Mesenchymal stem cell (in vitro differentiated cells and primary cell): ENCODE measurements at regions not wholly inside any gene's neighbourhood (a gene's known extent, or its start where the extent isn't known, plus 50 kb on each side); places are given as distances from the start of the nearest gene placed in this dataset.

ENCODE experiments used
- DNase-seq: peaks from one replicate; pipeline ENCODE4 v3.0.0-alpha.2; 2013
- H2AFZ ChIP-seq: one replicate; pipeline ENCODE4 v1.6.1; 2013; ENCODE audit warnings: low read depth, mild to moderate bottlenecking, control low read depth, inconsistent platforms, low read length, moderate library complexity
- H2AK5ac ChIP-seq: 2 replicates; pipeline ENCODE4 v1.6.1; 2013; ENCODE audit warnings: low read length, moderate library complexity, mild to moderate bottlenecking, inconsistent platforms; ENCODE audit not compliant: severe bottlenecking
- H2BK120ac ChIP-seq: one replicate; pipeline ENCODE4 v1.6.1; 2013; ENCODE audit warnings: low read depth, mild to moderate bottlenecking, inconsistent platforms, low read length, moderate library complexity
- H2BK12ac ChIP-seq, 2 experiments: one replicate each; pipeline ENCODE4 v1.6.1; 2013; ENCODE audit warnings: inconsistent platforms in 2 of 2, low read length in 2 of 2, mild to moderate bottlenecking in 2 of 2, moderate library complexity in 2 of 2, control low read depth in 1 of 2
- H2BK15ac ChIP-seq: one replicate; pipeline ENCODE4 v1.6.1; 2013; ENCODE audit warnings: mild to moderate bottlenecking, low read depth, inconsistent platforms; ENCODE audit not compliant: poor library complexity, severe bottlenecking
- H2BK5ac ChIP-seq: 2 replicates; pipeline ENCODE4 v1.6.1; 2013; ENCODE audit warnings: low read depth, mild to moderate bottlenecking, low read length, control low read depth, inconsistent platforms; ENCODE audit not compliant: poor library complexity, severe bottlenecking
- H3K14ac ChIP-seq, 2 experiments: one replicate each; pipeline ENCODE4 v1.6.1; 2013; ENCODE audit warnings: inconsistent platforms in 2 of 2, low read length in 2 of 2, control low read depth in 1 of 2, mild to moderate bottlenecking in 1 of 2, moderate library complexity in 1 of 2
- H3K18ac ChIP-seq, 2 experiments: one replicate each; pipeline ENCODE4 v1.6.1; 2013; ENCODE audit warnings: inconsistent platforms in 2 of 2, low read length in 2 of 2, control low read depth in 1 of 2, low read depth in 1 of 2, mild to moderate bottlenecking in 1 of 2
- H3K23ac ChIP-seq, 2 experiments: one replicate each; pipeline ENCODE4 v1.6.1; 2013; ENCODE audit warnings: inconsistent platforms in 2 of 2, low read length in 2 of 2, mild to moderate bottlenecking in 2 of 2, moderate library complexity in 2 of 2, control low read depth in 1 of 2
- H3K27ac ChIP-seq: 2 replicates; pipeline ENCODE4 v1.5.1; 2013; ENCODE audit warnings: mild to moderate bottlenecking, moderate library complexity, low read length, control low read depth, inconsistent platforms; ENCODE audit not compliant: poor library complexity, severe bottlenecking
- H3K27me3 ChIP-seq, 2 experiments: 2 replicates each; pipeline versions ENCODE4 v1.6.1 to v1.7.0; 2013; ENCODE audit warnings: low read length in 2 of 2, mild to moderate bottlenecking in 2 of 2, moderate library complexity in 2 of 2, control low read depth in 1 of 2, inconsistent platforms in 1 of 2; ENCODE audit not compliant: control insufficient read depth in 1 of 2, insufficient read depth in 1 of 2
- H3K36me3 ChIP-seq, 2 experiments: 2 replicates each; pipeline versions ENCODE4 v1.6.1 to v1.7.0; 2013; ENCODE audit warnings: low read length in 2 of 2, control low read depth in 1 of 2, inconsistent platforms in 1 of 2, low read depth in 1 of 2, mild to moderate bottlenecking in 1 of 2; ENCODE audit not compliant: insufficient read depth in 2 of 2, control insufficient read depth in 1 of 2
- H3K4ac ChIP-seq, 2 experiments: one replicate each; pipeline ENCODE4 v1.6.1; 2013; ENCODE audit warnings: inconsistent platforms in 2 of 2, low read length in 2 of 2, mild to moderate bottlenecking in 2 of 2, moderate library complexity in 2 of 2, control low read depth in 1 of 2, low read depth in 1 of 2
- H3K4me1 ChIP-seq: 2 replicates; pipeline ENCODE4 v1.6.1; 2013; ENCODE audit warnings: low read depth, low read length, control low read depth; ENCODE audit not compliant: control insufficient read depth, insufficient read depth
- H3K4me2 ChIP-seq: 2 replicates; pipeline ENCODE4 v1.6.1; 2013; ENCODE audit warnings: low read length, mild to moderate bottlenecking, inconsistent platforms; ENCODE audit not compliant: poor library complexity, severe bottlenecking
- H3K4me3 ChIP-seq, 2 experiments: 2 replicates each; pipeline versions ENCODE4 v1.5.1 to v1.7.0; 2013; ENCODE audit warnings: low read length in 2 of 2, mild to moderate bottlenecking in 2 of 2, control low read depth in 1 of 2, low read depth in 1 of 2; ENCODE audit not compliant: insufficient read depth in 1 of 2
- H3K79me1 ChIP-seq: replicated peaks from 2 replicates; pipeline ENCODE4 v1.6.1; 2013; ENCODE audit warnings: mild to moderate bottlenecking, control low read depth, low read length, inconsistent platforms; ENCODE audit not compliant: poor library complexity, severe bottlenecking
- H3K9ac ChIP-seq: 2 replicates; pipeline ENCODE4 v1.7.0; 2013; ENCODE audit warnings: mild to moderate bottlenecking, low read length, moderate library complexity
- H3K9me3 ChIP-seq: 2 replicates; pipeline ENCODE4 v1.7.0; 2013; ENCODE audit warnings: mild to moderate bottlenecking, low read length; ENCODE audit not compliant: control insufficient read depth
- H4K8ac ChIP-seq: one replicate; pipeline ENCODE4 v1.6.1; 2013; ENCODE audit warnings: inconsistent platforms, mild to moderate bottlenecking, low read length, moderate library complexity
- H4K91ac ChIP-seq: one replicate; pipeline ENCODE4 v1.6.1; 2013; ENCODE audit warnings: mild to moderate bottlenecking, low read length, inconsistent platforms
- WGBS: methylation state at CpG from one replicate; pipeline ENCODE4 v1.1.7; 2013; ENCODE audit warnings: mixed read lengths; 5-methylcytosine and 5-hydroxymethylcytosine counted together

DNA sequence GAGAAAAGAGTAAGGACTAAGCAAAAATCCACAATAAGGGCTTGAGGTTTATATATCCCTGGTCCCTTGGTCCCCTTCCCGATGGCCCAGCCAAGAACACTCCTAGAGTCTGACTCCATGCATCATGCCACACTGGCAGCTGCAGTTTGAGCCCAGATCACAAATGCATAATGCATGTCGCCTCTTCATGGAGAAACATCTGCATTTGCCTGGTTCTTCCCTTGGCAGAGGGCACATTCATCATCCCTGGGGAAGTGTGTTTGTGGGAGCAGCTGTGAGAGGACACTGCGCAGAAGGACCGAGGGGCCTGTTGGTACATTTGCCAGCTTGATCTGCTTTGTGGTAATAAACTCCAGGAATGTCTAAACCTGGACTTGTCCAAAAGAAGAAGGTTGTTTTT, 731.8 kb downstream of the FGF9 start:
- Histone ChIP-seq H3K27me3 (no peaks in the 10 kb centered on the region), H3K23ac (no peak overlapping the region), H3K36me3 (no peaks in the 10 kb centered on the region), H3K4me2 (no peak overlapping the region), H4K91ac (no peak overlapping the region), H4K8ac (no peak overlapping the region), H2AFZ (no peak overlapping the region), H3K9ac (no peak overlapping the region), H3K18ac (no peak overlapping the region), H3K4me1 (no peaks in the 10 kb centered on the region), H3K14ac (no peak overlapping the region), H3K9me3 (peaks cover 28% of the 10 kb centered on the region), H3K4ac (no peak overlapping the region), H2BK12ac (no peak overlapping the region), H3K27ac (no peak overlapping the region), H2AK5ac (no peak overlapping the region), H2BK120ac (no peak overlapping the region), H3K79me1 (no peaks in the 10 kb centered on the region), H2BK5ac (no peak overlapping the region), H2BK15ac (no peak overlapping the region), H3K4me3 (no peak overlapping the region)
- WGBS, result 78% methylated on average over 4 of the region's 4 CpGs
- DNase-seq, result no peak

DNA sequence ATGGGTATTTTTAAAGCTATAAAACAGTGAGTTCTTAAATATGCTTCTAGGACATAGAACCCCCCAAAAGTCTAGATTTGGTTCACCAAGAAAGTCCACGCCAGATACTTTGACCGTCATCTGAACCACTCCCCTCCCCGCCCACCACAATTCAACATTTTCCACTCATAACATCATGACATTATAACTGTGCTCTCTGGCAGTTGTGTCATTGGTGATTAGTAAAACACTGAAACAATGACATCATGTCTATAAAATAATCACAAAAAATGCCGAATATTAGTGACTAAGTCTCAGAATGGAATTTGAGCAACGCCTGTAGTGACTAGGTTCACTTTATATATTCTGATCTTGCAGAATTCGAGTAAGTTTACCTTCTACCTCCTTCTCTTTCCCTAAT, 732.3 kb downstream of the FGF9 start:
- H3K27me3 ChIP-seq, result no peaks in the 10 kb centered on the region
- no peak overlapping the region for H4K91ac ChIP-seq
- H2AK5ac ChIP-seq, result no peak overlapping the region
- no peak overlapping the region for H3K14ac ChIP-seq
- no peak overlapping the region for H3K23ac ChIP-seq
- no peak overlapping the region for H3K4me3 ChIP-seq
- H3K79me1 ChIP-seq, result no peaks in the 10 kb centered on the region
- H3K27ac ChIP-seq, result no peak overlapping the region
- H3K9ac ChIP-seq, result no peak overlapping the region
- H2AFZ ChIP-seq, result no peak overlapping the region
- H3K9me3 ChIP-seq, result peaks cover 25% of the 10 kb centered on the region
- H3K18ac ChIP-seq, result no peak overlapping the region
- no peak overlapping the region for H2BK12ac ChIP-seq
- no peaks in the 10 kb centered on the region for H3K36me3 ChIP-seq
- H2BK15ac ChIP-seq, result no peak overlapping the region
- no peak overlapping the region for H3K4me2 ChIP-seq
- no peak overlapping the region for H4K8ac ChIP-seq
- H2BK5ac ChIP-seq, result no peak overlapping the region
- 80% methylated on average over 5 of the region's 6 CpGs for WGBS
- no peak for DNase-seq
- H2BK120ac ChIP-seq, result no peak overlapping the region
- no peaks in the 10 kb centered on the region for H3K4me1 ChIP-seq
- H3K4ac ChIP-seq, result no peak overlapping the region

DNA sequence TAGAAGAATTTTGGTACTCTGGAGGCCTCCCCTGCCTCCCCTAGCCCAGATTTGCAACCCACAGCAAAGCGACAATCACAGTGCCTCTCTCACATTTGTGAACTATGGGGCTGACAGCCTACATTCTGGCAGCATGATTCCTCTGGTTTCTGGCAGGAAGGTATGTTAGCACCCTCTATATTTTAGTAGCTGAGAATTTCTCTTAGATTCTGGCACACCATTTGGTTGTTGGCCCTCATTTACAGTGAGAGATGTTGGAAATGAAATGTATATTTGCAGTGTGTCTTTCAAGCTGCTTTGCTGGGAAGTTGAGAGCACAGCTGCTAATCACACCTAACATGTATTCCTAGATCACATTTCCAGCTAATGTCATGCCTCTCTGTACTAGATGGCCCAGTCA, 735.0 kb downstream of the FGF9 start:
- Histone ChIP-seq H3K36me3 (no peaks in the 10 kb centered on the region), H3K27ac (no peak overlapping the region), H3K14ac (no peak overlapping the region), H3K18ac (no peak overlapping the region), H2BK12ac (no peak overlapping the region), H3K4me1 (no peaks in the 10 kb centered on the region), H3K79me1 (no peaks in the 10 kb centered on the region), H3K23ac (no peak overlapping the region), H2AFZ (no peak overlapping the region), H3K4me3 (no peak overlapping the region), H3K9me3 (peaks cover 37% of the 10 kb centered on the region), H2AK5ac (no peak overlapping the region), H2BK120ac (no peak overlapping the region), H2BK15ac (no peak overlapping the region), H4K91ac (no peak overlapping the region), H4K8ac (no peak overlapping the region), H3K4ac (no peak overlapping the region), H3K9ac (no peak overlapping the region), H3K27me3 (no peaks in the 10 kb centered on the region), H2BK5ac (no peak overlapping the region), H3K4me2 (no peak overlapping the region)
- WGBS, result 100% methylated on average over 1 of the region's 1 CpG
- no peak for DNase-seq

DNA sequence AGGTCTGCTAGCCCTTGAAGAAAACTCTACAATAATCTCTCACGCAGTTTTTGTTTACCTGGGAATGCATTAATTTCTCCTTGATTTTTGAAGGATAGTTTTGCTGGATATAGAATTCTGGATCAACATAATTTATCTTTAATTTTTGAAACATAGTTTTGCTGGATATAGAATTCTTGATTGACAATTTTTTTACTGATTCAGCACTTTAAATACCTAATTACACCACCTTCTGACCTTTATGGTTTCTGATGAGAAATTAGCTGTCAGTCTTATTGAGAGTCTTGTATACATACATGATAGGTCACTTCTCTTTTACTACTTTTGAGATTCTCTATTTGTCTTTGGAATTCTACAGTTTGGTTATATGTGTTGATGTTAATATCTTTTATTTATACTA, 741.6 kb downstream of the FGF9 start:
- WGBS, result 80% methylated on average over 1 of the region's 1 CpG
- no peaks in the 10 kb centered on the region for H3K79me1 ChIP-seq

More for the DNA sequence above, 741.6 kb downstream of the FGF9 start:
- Histone ChIP-seq H2BK12ac (no peak overlapping the region), H3K9me3 (peaks cover 58% of the 10 kb centered on the region), H3K9ac (no peak overlapping the region), H3K36me3 (no peaks in the 10 kb centered on the region), H3K23ac (no peak overlapping the region), H3K14ac (no peak overlapping the region), H3K4ac (no peak overlapping the region), H2BK5ac (no peak overlapping the region), H2AK5ac (no peak overlapping the region), H3K4me3 (peak overlapping the region in 1 of 2 experiments; percentile 37), H2AFZ (no peak overlapping the region), H4K8ac (no peak overlapping the region), H3K18ac (no peak overlapping the region), H3K4me1 (no peaks in the 10 kb centered on the region), H3K27ac (no peak overlapping the region), H3K27me3 (no peaks in the 10 kb centered on the region), H3K4me2 (no peak overlapping the region), H2BK120ac (no peak overlapping the region), H4K91ac (no peak overlapping the region), H2BK15ac (no peak overlapping the region)
- DNase-seq, result no peak
